PC-9 (cell line): ENCODE measurements at regions not wholly inside any gene's neighbourhood (a gene's known extent, or its start where the extent isn't known, plus 50 kb on each side); places are given as distances from the start of the nearest gene placed in this dataset.
"Not testable (repeated sequence)": the region's sequence is repeated elsewhere in the genome, so short reads cannot be mapped to it uniquely, and the experiment has no call there.

Source experiments
- CTCF ChIP-seq: fragments of 200-600 bp; sonication (generic); conservative IDR thresholded peaks from 2 replicates; pipeline ENCODE4 v1.6.1; 2017; ENCODE audit warnings: mixed run types, antibody characterized with exemption, mild to moderate bottlenecking, moderate library complexity
- EZH2 ChIP-seq: fragments of 200-600 bp; sonication (generic); IDR thresholded peaks from 2 replicates; pipeline ENCODE4 v1.8.0; 2017; ENCODE audit warnings: antibody characterized with exemption, low read depth

GRCh38 chr1:215449147-215449546, 118.0 kb upstream of the KCTD3 start:
- TF ChIP-seq CTCF, EZH2: not testable (repeated sequence)
